GM12878 (cell line): ENCODE measurements at regions not wholly inside any gene's neighbourhood (a gene's known extent, or its start where the extent isn't known, plus 50 kb on each side); places are given as distances from the start of the nearest gene placed in this dataset.

ENCODE experiments used
- ATAC-seq: fragments of 200-7000 bp; cut with Tn5 transposase; 3 replicates; pipeline ENCODE4 v1.9.1; 2020; ENCODE audit warnings: mild to moderate bottlenecking, moderate library complexity
- BruUV-seq: library from RNA; stranded (reverse); fragments of 400-500 nt; replicated peaks from 2 replicates; lab custom pipeline; 2021; lab: Mats Ljungman, UMichigan
- CTCF ChIA-PET: fragments of 300-600 bp; sonication (Branson Sonifier 250); formaldehyde crosslinking; extraction: SDS; loops from one replicate; lab custom pipeline; 2021; ENCODE audit warnings: inconsistent platforms; lab: Yijun Ruan, JAX
- POLR2A ChIA-PET: fragments of 350-600 bp; formaldehyde crosslinking; extraction: SDS; loops from one replicate; lab custom pipeline; 2021; ENCODE audit warnings: inconsistent platforms; lab: Charles Lee
- RAD21 ChIA-PET: fragments of 300-600 bp; sonication (Branson Sonifier 250); formaldehyde crosslinking; loops from one replicate; lab custom pipeline; 2023; ENCODE audit warnings: antibody characterized with exemption; ENCODE audit not compliant: unreplicated experiment; lab: Charles Lee
- SMC1A ChIA-PET: fragments of 300-600 bp; sonication (Branson Sonifier 250); formaldehyde crosslinking; loops from one replicate; lab custom pipeline; 2023; ENCODE audit not compliant: unreplicated experiment, uncharacterized antibody; lab: Charles Lee
- DNase-seq: peaks from one replicate; pipeline ENCODE4 v3.0.0-alpha.2; 2011; ENCODE audit warnings: low read depth, low spot score
- FAIRE-seq: peaks from 3 replicates; lab custom pipeline; 2011; peaks lifted over from hg19 to GRCh38; lab: Jason Lieb, UNC
- H2AFZ ChIP-seq: 2 replicates; pipeline ENCODE4 v1.6.0; 2011; ENCODE audit warnings: low read depth, low read length, control low read depth; ENCODE audit not compliant: control insufficient read depth
- H3K27ac ChIP-seq: 2 replicates; pipeline ENCODE4 v1.5.1; 2011; ENCODE audit warnings: control low read depth; ENCODE audit not compliant: control insufficient read depth, insufficient read depth
- H3K27me3 ChIP-seq, 2 experiments: replicated peaks in 1 of 2; 2 replicates each; pipeline versions ENCODE4 v1.6.0 to v1.6.1; 2011; ENCODE audit warnings: low read length in 1 of 2; ENCODE audit not compliant: control insufficient read depth in 2 of 2, insufficient read depth in 2 of 2
- H3K36me3 ChIP-seq, 2 experiments: 2 replicates each; pipeline ENCODE4 v1.5.1; 2011; ENCODE audit warnings: low read length in 1 of 2; ENCODE audit not compliant: control insufficient read depth in 2 of 2, insufficient read depth in 2 of 2
- H3K4me1 ChIP-seq: 2 replicates; pipeline ENCODE4 v1.6.1; 2011; ENCODE audit warnings: mild to moderate bottlenecking, low read length, moderate library complexity, mixed read lengths; ENCODE audit not compliant: control insufficient read depth, insufficient read depth
- H3K4me2 ChIP-seq: 2 replicates; pipeline ENCODE4 v1.6.0; 2011; ENCODE audit warnings: control low read depth; ENCODE audit not compliant: control insufficient read depth, insufficient read depth
- H3K4me3 ChIP-seq: fragments of 200-600 bp; sonication (generic); 2 replicates; pipeline ENCODE4 v1.5.1; 2016
- H3K79me2 ChIP-seq: 2 replicates; pipeline ENCODE4 v1.6.0; 2011; ENCODE audit warnings: low read length; ENCODE audit not compliant: control insufficient read depth, insufficient read depth
- H3K9ac ChIP-seq: 2 replicates; pipeline ENCODE4 v1.8.0; 2011; ENCODE audit warnings: low read length, control low read depth, mixed read lengths; ENCODE audit not compliant: control insufficient read depth, insufficient read depth
- H3K9me3 ChIP-seq: replicated peaks from 3 replicates; pipeline ENCODE4 v1.5.1; 2011; ENCODE audit warnings: mild to moderate bottlenecking, low read length; ENCODE audit not compliant: control insufficient read depth, insufficient read depth
- H4K20me1 ChIP-seq: 2 replicates; pipeline ENCODE4 v1.6.0; 2011; ENCODE audit not compliant: control insufficient read depth, insufficient read depth
- ATF7 ChIP-seq: fragments of 450-650 bp; IDR thresholded peaks from 2 replicates; pipeline ENCODE4 v1.6.1; 2016; ENCODE audit warnings: low read depth, mild to moderate bottlenecking
- CHD1 ChIP-seq: IDR thresholded peaks from 2 replicates; pipeline ENCODE4 v1.6.1; 2012; ENCODE audit warnings: low read depth, low read length, improper control_type of control experiment
- EED ChIP-seq: sonication (generic); IDR thresholded peaks from 2 replicates; pipeline ENCODE4 v1.6.1; 2016; ENCODE audit warnings: antibody characterized with exemption, low read depth
- FOS ChIP-seq: IDR thresholded peaks from 3 replicates; pipeline ENCODE4 v1.6.1; 2011; ENCODE audit warnings: borderline replicate concordance; ENCODE audit not compliant: insufficient read length; ENCODE audit errors: extremely low read depth
- HCFC1 ChIP-seq: fragments of 150-350 bp; IDR thresholded peaks from 2 replicates; pipeline ENCODE4 v1.6.1; 2014; ENCODE audit warnings: low read length
- HDAC6 ChIP-seq: fragments of 200-600 bp; sonication (generic); IDR thresholded peaks from one replicate; pipeline ENCODE4 v1.8.0; 2017; ENCODE audit warnings: antibody characterized with exemption; ENCODE audit not compliant: unreplicated experiment
- HDGF ChIP-seq: fragments of 450-650 bp; IDR thresholded peaks from 2 replicates; pipeline ENCODE4 v1.6.1; 2016; ENCODE audit warnings: antibody characterized with exemption
- NFYB ChIP-seq: IDR thresholded peaks from 2 replicates; pipeline ENCODE4 v1.6.1; 2011; ENCODE audit warnings: low read depth, mild to moderate bottlenecking, low read length, improper control_type of control experiment, moderate library complexity; ENCODE audit not compliant: insufficient read depth
- PAX8 ChIP-seq: fragments of 450-650 bp; IDR thresholded peaks from 2 replicates; pipeline ENCODE4 v1.6.1; 2017; ENCODE audit warnings: mild to moderate bottlenecking, moderate library complexity
- RBBP5 ChIP-seq: fragments of 200-600 bp; sonication (generic); conservative IDR thresholded peaks from 2 replicates; pipeline ENCODE4 v1.6.1; 2016
- WGBS: methylation state at CpG from one replicate; pipeline ENCODE4 v1.1.6; 2016; ENCODE audit warnings: low lambda C conversion rate; ENCODE audit not compliant: insufficient replicate concordance, insufficient coverage; ENCODE audit errors: missing lambda C conversion rate; 5-methylcytosine and 5-hydroxymethylcytosine counted together
- in situ Hi-C: fragments of 300-500 bp; cut with MboI; formaldehyde crosslinking; loops from 9 replicates; pipeline ENCODE4 v1.14.3; 2018; ENCODE audit warnings: mixed read lengths
- intact Hi-C: fragments of 100-400 bp; cut with micrococcal nuclease; formaldehyde crosslinking; loops from one replicate; pipeline ENCODE4 v1.14.2; 2022; ENCODE audit not compliant: unreplicated experiment
- TF ChIP-seq, protein P1 (sequence below): IDR thresholded peaks from 2 replicates; pipeline ENCODE4 v1.6.1; 2012; ENCODE audit warnings: low read length, inconsistent platforms
- TF ChIP-seq, protein P2 (sequence below): fragments of 450-650 bp; IDR thresholded peaks from 2 replicates; pipeline ENCODE4 v1.6.1; 2016; ENCODE audit warnings: mild to moderate bottlenecking, moderate library complexity, borderline replicate concordance

DNA sequence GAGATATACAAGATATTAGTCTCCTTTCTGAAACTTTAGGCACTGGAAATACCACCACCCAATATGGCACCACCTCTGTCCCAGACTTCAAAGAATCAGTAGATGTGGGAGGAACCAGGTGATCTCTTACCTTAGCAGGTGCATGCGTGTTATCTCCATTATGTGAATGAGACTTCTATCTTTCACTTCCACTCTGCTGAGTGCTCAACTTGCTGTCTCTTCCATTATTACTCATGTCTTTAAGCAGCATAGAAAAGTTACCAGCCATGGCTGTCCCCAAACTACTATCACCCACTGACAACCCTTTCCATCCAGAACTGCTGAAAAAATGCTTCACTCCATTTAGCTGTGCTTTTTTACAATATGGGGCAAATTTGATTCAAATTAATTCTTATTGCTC is 101.5 kb upstream of the PRSS1 start:
- Histone ChIP-seq H3K4me2 (no peak overlapping the region), H3K79me2 (no peaks in the 10 kb centered on the region), H2AFZ (no peak overlapping the region), H3K4me1 (no peaks in the 10 kb centered on the region), H3K36me3 (no peaks in the 10 kb centered on the region), H4K20me1 (no peaks in the 10 kb centered on the region), H3K27ac (no peak overlapping the region), H3K9ac (no peak overlapping the region), H3K4me3 (no peak overlapping the region), H3K27me3 (peaks cover 0 to 2% of the 10 kb centered on the region in 2 experiments; a peak in 2 of 4 replicates), H3K9me3 (no peaks in the 10 kb centered on the region)
- WGBS = 0% methylated on average over 1 of the region's 1 CpG
- TF ChIP-seq, protein P1, sequence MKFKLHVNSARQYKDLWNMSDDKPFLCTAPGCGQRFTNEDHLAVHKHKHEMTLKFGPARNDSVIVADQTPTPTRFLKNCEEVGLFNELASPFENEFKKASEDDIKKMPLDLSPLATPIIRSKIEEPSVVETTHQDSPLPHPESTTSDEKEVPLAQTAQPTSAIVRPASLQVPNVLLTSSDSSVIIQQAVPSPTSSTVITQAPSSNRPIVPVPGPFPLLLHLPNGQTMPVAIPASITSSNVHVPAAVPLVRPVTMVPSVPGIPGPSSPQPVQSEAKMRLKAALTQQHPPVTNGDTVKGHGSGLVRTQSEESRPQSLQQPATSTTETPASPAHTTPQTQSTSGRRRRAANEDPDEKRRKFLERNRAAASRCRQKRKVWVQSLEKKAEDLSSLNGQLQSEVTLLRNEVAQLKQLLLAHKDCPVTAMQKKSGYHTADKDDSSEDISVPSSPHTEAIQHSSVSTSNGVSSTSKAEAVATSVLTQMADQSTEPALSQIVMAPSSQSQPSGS = no peak
- no peak for TF ChIP-seq NFYB
- no peak for TF ChIP-seq HDAC6
- no peak for TF ChIP-seq EED
- no peak for TF ChIP-seq FOS
- TF ChIP-seq CHD1 = no peak
- TF ChIP-seq HCFC1 = no peak
- TF ChIP-seq ATF7 = no peak
- no peak for TF ChIP-seq PAX8
- no peak for TF ChIP-seq HDGF
- no peak for TF ChIP-seq RBBP5
- TF ChIP-seq, protein P2, sequence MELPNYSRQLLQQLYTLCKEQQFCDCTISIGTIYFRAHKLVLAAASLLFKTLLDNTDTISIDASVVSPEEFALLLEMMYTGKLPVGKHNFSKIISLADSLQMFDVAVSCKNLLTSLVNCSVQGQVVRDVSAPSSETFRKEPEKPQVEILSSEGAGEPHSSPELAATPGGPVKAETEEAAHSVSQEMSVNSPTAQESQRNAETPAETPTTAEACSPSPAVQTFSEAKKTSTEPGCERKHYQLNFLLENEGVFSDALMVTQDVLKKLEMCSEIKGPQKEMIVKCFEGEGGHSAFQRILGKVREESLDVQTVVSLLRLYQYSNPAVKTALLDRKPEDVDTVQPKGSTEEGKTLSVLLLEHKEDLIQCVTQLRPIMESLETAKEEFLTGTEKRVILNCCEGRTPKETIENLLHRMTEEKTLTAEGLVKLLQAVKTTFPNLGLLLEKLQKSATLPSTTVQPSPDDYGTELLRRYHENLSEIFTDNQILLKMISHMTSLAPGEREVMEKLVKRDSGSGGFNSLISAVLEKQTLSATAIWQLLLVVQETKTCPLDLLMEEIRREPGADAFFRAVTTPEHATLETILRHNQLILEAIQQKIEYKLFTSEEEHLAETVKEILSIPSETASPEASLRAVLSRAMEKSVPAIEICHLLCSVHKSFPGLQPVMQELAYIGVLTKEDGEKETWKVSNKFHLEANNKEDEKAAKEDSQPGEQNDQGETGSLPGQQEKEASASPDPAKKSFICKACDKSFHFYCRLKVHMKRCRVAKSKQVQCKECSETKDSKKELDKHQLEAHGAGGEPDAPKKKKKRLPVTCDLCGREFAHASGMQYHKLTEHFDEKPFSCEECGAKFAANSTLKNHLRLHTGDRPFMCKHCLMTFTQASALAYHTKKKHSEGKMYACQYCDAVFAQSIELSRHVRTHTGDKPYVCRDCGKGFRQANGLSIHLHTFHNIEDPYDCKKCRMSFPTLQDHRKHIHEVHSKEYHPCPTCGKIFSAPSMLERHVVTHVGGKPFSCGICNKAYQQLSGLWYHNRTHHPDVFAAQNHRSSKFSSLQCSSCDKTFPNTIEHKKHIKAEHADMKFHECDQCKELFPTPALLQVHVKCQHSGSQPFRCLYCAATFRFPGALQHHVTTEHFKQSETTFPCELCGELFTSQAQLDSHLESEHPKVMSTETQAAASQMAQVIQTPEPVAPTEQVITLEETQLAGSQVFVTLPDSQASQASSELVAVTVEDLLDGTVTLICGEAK = no peak
- ChIA-PET RAD21 (no interaction called here), POLR2A (no interaction called here), SMC1A (no interaction called here), CTCF (no interaction called here)
- FAIRE-seq (no peak), ATAC-seq (0 out of 3 replicates have a peak, but pooled peaks have one; percentile 33), DNase-seq (no peak)
- intact Hi-C loops = no loop called here
- no TSS peak for BruUV-seq
- in situ Hi-C loops = no loop called here
